Islet of Langerhans (tissue), 1 donor: ENCODE measurements at regions not wholly inside any gene's neighbourhood (a gene's known extent, or its start where the extent isn't known, plus 50 kb on each side); places are given as distances from the start of the nearest gene placed in this dataset.
"Not testable (repeated sequence)": the region's sequence is repeated elsewhere in the genome, so short reads cannot be mapped to it uniquely, and the experiment has no call there.

Experiments used
- FAIRE-seq: peaks from one replicate; lab custom pipeline; 2011; peaks lifted over from hg19 to GRCh38; lab: Jason Lieb, UNC

- FAIRE-seq: no peak
Measured at GRCh38 chr1:30527511-30528140, 195.8 kb downstream of the MATN1 start.

DNA sequence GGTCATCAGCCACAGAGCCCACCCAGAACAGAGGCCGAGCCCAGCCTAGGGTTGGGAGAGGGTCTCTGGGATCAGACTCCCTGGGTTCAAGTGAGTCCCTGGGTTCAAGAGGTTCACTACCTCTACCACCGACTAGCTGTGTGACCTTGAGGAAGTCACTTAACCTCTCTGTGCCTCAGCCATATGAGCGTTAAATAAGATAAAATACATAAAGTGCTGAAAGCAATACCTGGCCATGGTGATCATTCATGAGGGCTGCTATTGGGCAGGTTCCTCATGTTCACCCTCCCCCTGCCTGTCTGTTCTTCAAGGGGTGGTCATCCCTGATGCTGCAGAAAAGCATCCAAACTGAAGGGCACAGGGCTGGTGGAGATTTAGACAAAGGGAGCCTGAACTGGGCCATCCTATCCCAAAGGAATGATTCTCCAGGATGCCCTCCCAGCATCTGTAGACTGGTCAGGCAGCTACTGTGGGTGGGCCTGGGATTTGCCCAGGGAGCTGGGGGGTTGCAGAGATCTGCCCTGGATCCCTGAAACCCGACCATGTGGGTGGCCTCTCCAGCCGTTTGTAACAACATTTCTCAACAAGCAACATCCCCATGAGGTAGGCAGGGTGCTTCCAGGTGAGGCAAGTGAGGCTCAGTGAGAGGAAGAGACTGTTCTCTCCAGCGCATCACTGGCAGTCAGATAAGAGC, 196.6 kb downstream of the MATN1 start:
- FAIRE-seq: no peak

DNA sequence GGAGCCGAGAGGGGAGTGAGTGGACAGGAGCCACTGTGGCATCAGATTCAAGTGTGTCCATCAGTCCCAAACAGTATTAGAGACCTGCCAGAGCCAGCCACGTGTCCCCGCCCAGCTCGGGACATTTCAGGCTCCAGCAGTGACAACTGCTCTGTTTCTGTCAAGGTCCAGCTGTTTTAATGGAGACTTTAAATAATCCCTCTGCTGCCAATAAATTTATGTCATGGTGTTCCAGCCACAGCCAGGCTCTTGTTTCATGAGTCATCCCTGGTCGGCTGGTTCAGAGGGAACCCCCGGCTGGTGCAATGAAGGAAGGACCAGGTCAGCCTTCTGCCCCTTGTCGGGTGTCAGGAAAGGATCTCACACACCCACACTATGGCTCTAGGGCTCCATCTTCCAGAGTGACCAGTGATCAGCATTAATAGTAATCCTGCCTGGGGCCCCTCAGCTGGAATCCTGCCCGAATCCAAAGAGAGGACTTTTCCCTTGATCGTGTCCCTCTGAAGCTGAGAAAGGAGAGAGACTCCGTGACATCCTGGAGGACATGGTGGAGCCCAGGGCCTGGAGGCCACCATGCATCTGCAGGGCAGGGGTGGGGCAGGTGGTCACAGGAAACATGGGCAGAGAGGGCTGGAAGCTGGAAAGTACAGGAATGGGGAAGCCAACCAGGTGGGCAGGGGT, 197.3 kb downstream of the MATN1 start:
- FAIRE-seq: no peak

- FAIRE-seq: no peak
Measured at GRCh38 chr1:30525631-30525970, 197.8 kb downstream of the MATN1 start.

GRCh38 chr1:30524840-30525617, 198.4 kb downstream of the MATN1 start:
- no peak for FAIRE-seq

DNA sequence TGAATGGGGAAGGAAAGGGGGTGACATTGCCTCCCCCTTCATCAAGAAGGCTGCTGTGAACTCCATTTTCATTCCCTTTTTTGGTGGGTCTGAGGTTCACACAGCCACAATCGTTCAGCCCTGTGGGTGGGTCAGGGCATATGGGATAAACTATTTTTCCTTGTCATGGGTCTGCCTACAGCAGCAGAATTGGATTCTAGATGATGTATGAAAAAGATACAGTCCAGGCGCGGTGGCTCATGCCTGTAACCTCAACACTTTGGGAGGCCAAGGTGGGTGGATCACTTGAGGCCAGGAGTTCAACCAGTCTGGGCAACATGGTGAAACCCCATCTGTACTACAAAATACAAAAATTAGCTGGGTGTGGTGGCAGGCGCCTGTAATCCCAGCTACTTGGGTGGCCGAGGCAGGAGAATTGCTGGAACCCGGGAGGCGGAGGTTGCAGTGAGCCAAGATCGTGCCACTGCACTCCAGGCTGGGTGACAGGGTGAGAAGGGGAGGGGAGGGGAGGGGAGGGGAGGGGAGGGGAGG, 199.3 kb downstream of the MATN1 start:
- not testable (repeated sequence) for FAIRE-seq

- no peak for FAIRE-seq
Measured at GRCh38 chr1:30523055-30524020, 200.0 kb downstream of the MATN1 start.

DNA sequence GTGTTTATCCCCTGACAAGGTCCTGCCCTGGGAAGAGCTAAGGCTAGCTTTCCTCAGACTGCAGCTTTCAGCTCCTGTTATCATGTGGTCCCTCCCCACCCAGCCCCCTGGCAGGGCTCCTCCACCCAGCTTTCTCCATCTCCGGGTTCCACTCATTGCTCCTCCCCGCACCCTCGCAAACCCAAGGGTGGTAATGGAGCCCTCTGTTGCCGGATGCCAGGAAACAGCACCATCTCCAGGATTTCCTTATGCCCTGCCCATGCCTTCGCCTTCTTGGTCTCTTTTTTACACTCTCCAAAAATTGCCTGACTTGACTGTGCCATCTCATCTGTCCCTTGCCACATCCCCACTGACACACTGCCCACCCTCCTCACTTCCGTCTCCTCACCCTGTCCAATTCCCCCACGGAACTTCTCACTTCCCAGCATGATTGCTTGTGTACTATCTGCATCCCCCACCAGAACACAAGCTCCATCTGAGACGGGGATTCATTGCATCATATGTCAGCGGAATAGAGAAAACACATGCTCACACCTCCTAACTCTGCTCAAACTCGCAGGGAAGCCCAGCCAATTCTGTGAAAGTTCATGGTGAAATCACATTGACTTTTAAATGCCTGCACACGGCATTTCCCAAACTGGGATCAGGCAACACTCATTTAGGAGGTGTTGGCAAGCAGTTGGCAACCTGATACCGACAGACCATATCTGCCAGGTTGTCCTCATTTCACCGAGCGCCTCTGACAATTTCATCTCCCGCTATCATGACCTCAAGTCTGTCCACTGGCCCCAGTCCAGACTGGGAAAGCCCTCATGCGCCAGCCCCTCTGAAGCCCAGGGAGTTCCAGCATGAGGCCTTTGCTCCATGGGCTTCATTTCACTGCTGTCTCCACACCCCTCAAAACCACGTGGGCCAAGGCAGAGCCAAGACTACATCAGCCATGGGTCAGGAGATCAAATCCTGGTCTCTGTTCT, 201.1 kb downstream of the MATN1 start:
- no peak for FAIRE-seq

DNA sequence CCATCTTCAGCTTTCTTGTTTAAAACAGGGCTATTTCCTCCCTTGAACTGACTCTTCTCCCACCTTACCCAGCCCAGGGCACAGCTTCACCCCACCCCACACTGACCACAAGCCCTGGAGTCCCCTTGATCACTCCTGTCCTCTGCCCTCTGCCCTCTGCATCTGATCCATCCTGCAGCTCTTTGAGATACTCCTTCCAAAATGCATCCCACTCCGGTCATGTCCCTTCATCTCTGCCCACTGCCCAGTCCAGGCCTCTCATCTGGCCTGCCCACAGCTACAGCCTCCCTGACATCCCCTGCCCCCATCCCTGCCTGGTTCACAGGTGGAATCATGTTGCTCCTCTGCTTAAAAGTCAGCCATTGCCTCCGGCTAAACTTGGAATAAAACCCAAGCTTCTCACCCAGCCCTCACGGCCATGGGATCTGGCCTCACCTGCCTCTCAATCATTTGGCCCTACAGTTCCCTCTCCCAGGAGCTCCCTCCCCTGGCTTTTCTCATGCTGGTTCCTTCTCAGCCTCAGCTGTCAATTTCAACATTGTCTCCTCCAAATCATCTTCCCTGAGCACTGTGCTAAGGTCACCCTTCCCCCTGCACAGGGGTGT, 202.0 kb downstream of the MATN1 start:
- no peak for FAIRE-seq

GRCh38 chr1:30520476-30520875, 202.9 kb downstream of the MATN1 start:
- no peak for FAIRE-seq

GRCh38 chr1:30519201-30519763, 204.1 kb downstream of the MATN1 start:
- no peak for FAIRE-seq

DNA sequence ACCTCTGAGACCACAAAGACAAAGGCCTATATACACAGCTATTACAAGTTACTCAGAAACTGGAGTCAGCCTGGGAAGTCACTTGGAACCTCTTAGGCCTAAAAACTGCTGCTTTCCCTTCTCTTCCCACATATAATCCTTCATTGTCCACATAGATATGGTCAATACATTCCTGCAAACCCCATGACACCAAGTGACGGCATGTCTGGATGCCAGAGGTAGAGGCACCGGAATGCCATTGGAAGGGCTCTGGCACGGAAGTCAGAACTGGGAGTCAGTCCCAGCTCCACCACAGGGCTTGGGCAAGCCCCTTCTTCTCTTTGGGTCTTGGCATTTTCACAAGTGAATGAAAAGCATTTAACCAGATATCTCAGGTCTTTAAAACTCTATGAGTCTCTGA, 204.7 kb downstream of the MATN1 start:
- no peak for FAIRE-seq

DNA sequence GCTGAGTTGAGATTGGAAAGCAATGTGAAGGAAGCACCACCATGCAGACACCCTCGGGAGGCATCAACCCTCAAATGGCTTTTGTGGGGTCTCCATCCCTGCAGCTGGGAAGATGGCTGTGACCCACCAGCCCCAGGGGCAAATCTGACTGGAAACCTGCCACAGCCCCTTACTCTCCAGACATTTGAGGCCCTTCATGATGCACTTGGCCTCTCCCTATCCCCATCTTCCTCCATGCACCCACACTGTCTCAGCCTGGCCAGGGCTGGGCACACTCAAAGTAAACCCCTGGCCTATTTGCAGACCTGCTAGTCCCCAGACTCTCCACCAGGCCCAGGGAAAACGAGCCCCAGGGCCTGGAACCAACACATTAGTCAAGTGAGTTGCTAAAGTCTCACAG, 205.2 kb downstream of the MATN1 start:
- FAIRE-seq: no peak

DNA sequence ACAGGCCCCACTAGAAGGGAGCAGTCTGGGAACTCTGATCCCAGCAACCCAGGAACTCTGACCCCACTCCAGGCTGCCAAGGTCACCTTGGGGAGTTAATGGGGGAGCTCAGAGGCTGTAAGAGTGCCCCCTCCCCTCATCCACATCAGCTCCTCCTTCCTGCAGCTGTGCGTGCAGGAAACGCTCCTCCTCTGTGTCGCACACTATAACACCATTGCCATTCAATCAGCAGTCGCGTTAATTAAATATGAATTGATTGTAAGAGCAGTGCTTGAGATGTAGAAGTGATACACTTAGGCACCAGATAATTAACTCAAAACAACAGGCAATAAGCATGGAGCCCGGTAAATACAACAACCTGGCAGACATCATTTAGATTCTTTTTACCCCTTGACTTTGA, 205.7 kb downstream of the MATN1 start:
- FAIRE-seq: not testable (repeated sequence)

GRCh38 chr1:30517241-30517640, 206.1 kb downstream of the MATN1 start:
- not testable (repeated sequence) for FAIRE-seq

- FAIRE-seq: no peak
Measured at GRCh38 chr1:30516485-30516858, 206.9 kb downstream of the MATN1 start.

GRCh38 chr1:30515755-30516484, 207.5 kb downstream of the MATN1 start:
- no peak for FAIRE-seq

- FAIRE-seq: no peak
Measured at GRCh38 chr1:30514945-30515344, 208.4 kb downstream of the MATN1 start.

- FAIRE-seq: no peak
Measured at GRCh38 chr1:30514137-30514654, 209.2 kb downstream of the MATN1 start.
